Neutrophil (primary cell): ENCODE measurements at regions not wholly inside any gene's neighbourhood (a gene's known extent, or its start where the extent isn't known, plus 50 kb on each side); places are given as distances from the start of the nearest gene placed in this dataset.

Experiments used
- H3K27ac ChIP-seq: fragments of 200-600 bp; sonication (generic); 2 replicates; pipeline ENCODE4 v1.5.1; 2016; ENCODE audit warnings: mild to moderate bottlenecking, moderate library complexity
- H3K27me3 ChIP-seq: fragments of 200-600 bp; sonication (generic); 2 replicates; pipeline ENCODE4 v1.6.0; 2016; ENCODE audit warnings: mild to moderate bottlenecking
- H3K36me3 ChIP-seq: fragments of 200-600 bp; sonication (generic); 2 replicates; pipeline ENCODE4 v1.5.1; 2017
- H3K4me1 ChIP-seq, 2 experiments: fragments of 200-600 bp in 1 of 2; sonication (generic) in 1 of 2; 1 replicate in 1 of 2; 2 replicates in 1 of 2; pipeline versions ENCODE4 v1.5.1 to v1.6.1; 2013 to 2016; ENCODE audit warnings: low read depth in 1 of 2, low read length in 1 of 2, mild to moderate bottlenecking in 1 of 2, moderate library complexity in 1 of 2; ENCODE audit not compliant: control insufficient read depth in 1 of 2, insufficient read depth in 1 of 2
- H3K4me3 ChIP-seq, 2 experiments: fragments of 200-600 bp in 1 of 2; sonication (generic) in 1 of 2; 1 replicate in 1 of 2; 2 replicates in 1 of 2; pipeline ENCODE4 v1.5.1; 2013 to 2016; ENCODE audit warnings: low read depth in 1 of 2, low read length in 1 of 2, mild to moderate bottlenecking in 1 of 2, moderate library complexity in 1 of 2
- H3K9me3 ChIP-seq: fragments of 200-600 bp; sonication (generic); 2 replicates; pipeline ENCODE4 v1.5.1; 2016
- TF ChIP-seq, protein P1 (sequence below): fragments of 200-600 bp; sonication (generic); IDR thresholded peaks from 2 replicates; pipeline ENCODE4 v1.5.1; 2016; ENCODE audit warnings: antibody characterized with exemption

DNA sequence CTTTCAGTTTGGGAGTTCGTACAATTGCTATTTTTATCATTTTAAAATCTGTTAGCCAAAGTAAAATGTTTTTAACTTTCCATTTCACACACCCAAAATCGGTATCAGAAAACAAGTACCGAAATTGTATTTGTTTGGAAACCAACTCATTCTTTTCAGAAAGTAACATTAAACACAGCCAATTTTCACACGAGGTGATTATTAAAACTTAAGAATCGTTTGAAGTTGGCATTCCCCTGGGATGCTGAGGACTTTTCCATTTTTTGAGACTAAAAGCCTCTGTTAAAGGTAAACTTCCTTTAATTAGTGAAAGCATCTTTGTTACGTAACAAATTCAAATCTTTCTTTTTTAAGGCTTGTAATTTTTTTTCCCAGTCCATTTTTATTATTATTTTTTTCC lies 623.0 kb downstream of the VRK1 start:
- TF ChIP-seq, protein P1, sequence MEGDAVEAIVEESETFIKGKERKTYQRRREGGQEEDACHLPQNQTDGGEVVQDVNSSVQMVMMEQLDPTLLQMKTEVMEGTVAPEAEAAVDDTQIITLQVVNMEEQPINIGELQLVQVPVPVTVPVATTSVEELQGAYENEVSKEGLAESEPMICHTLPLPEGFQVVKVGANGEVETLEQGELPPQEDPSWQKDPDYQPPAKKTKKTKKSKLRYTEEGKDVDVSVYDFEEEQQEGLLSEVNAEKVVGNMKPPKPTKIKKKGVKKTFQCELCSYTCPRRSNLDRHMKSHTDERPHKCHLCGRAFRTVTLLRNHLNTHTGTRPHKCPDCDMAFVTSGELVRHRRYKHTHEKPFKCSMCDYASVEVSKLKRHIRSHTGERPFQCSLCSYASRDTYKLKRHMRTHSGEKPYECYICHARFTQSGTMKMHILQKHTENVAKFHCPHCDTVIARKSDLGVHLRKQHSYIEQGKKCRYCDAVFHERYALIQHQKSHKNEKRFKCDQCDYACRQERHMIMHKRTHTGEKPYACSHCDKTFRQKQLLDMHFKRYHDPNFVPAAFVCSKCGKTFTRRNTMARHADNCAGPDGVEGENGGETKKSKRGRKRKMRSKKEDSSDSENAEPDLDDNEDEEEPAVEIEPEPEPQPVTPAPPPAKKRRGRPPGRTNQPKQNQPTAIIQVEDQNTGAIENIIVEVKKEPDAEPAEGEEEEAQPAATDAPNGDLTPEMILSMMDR, result no peak
- peaks cover 18 to 30% of the 10 kb centered on the region in 2 experiments for H3K4me1 ChIP-seq
- no peaks in the 10 kb centered on the region for H3K27me3 ChIP-seq
- no peaks in the 10 kb centered on the region for H3K36me3 ChIP-seq
- no peak overlapping the region for H3K27ac ChIP-seq
- no peak overlapping the region for H3K4me3 ChIP-seq
- no peaks in the 10 kb centered on the region for H3K9me3 ChIP-seq

DNA sequence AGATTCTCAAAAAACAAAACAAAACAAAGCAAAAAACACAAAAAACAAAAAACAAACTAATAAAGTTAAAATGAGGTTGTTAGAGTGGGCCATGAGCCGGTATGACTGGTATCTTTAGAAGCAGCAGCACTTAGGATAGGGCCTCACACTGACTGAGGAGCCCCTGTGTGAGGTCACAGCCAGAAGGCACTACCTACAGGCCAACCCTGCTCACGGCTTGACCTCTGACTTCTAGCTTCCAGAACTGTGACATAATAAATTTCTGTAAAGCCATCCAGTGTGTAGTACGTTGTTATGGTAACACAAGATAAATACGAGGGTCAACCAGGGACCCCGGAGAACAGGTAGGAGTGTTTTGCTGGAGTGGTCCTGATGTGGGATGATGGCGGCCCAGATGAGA lies 629.6 kb downstream of the VRK1 start:
- TF ChIP-seq, protein P1, result no peak
- Histone ChIP-seq H3K9me3 (no peaks in the 10 kb centered on the region), H3K4me1 (no peaks in the 10 kb centered on the region), H3K27me3 (no peaks in the 10 kb centered on the region), H3K4me3 (no peak overlapping the region), H3K36me3 (no peaks in the 10 kb centered on the region), H3K27ac (no peak overlapping the region)

DNA sequence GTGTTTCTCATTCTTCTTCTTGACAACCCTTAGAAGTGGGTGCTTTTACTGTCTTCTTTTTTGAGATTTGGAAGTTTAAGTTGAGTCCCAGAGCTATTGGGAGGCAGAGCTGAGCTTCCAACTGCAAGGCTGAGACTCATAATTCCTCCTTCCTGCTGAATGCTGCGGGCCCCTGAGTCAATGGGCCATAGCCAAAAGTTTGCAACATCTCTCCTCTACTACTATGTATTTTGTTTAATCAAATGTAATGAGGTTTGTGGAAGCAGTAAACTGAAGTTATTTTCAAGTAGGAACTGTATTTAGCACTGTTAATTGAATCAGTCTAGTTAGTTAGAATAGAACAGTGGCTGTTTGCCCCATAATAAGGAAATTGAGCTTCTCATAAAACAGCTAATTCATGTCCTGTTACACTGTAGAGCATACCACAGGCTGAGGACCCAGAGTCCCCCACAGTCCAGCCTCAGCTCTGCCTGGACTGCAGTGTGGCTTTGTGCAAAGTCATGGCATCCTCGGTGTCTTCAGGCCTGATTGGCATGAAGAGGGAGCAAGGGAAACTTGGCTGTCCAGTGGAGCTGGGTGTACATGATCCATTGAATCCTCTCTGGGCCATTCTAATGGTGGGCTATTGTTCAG lies 631.7 kb downstream of the VRK1 start:
- TF ChIP-seq, protein P1, result no peak
- no peak overlapping the region for H3K27ac ChIP-seq
- H3K27me3 ChIP-seq, result no peaks in the 10 kb centered on the region
- H3K36me3 ChIP-seq, result no peaks in the 10 kb centered on the region
- H3K4me1 ChIP-seq, result no peaks in the 10 kb centered on the region
- H3K9me3 ChIP-seq, result no peaks in the 10 kb centered on the region
- H3K4me3 ChIP-seq, result no peak overlapping the region

DNA sequence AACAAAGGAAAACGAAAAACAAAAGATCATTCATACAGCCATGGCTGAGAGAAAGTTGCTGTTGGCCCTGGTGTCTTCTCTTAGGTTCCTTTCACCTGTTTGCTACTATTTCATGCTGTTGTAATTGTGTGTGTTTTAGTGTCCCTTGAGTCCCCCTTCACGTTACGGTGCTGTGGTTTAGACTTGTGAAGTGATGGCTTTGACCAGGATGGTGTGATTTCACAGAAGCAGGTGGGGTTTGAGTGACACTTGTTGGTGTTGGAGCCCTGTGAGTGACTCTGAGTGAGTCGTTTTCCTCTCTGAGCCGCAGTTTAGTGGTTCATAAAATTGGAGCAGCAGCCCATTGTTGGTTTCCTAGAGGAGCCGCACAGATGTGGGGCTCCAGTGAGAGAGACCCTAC lies 635.4 kb downstream of the VRK1 start:
- Histone ChIP-seq H3K36me3 (no peaks in the 10 kb centered on the region), H3K27ac (no peak overlapping the region), H3K4me3 (no peak overlapping the region), H3K4me1 (no peaks in the 10 kb centered on the region), H3K9me3 (no peaks in the 10 kb centered on the region), H3K27me3 (no peaks in the 10 kb centered on the region)
- TF ChIP-seq, protein P1, result no peak

DNA sequence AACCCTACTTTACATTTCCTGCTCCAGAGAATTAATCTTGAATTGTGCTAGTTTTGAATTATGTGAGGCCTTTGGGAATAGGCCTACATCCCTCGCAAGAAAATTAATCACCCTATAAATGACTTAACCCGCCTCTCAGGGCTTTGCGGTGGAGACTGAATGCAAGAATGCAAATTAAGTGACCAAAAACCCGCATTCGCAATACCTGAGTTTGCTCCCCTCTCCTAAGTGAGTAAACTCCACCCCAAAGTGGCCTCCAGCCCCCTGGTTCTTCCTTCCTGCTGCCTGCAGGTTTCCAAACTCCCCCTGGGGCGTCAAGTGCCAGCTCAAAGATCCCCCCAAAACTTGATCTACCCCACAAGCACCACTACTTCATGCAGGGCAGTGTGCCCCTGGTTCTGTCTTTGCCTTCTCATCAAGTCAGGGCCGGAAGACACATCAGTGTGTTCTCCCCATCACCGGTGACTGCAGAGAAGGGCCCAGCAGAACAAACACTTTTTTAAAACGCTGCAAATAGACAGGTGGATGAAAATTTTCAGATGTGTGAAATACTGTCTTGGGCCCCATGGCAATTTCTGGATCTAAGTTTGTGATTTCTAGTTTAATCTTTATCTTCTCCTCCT lies 644.7 kb downstream of the VRK1 start:
- Histone ChIP-seq H3K9me3 (no peaks in the 10 kb centered on the region), H3K27ac (no peak overlapping the region), H3K4me3 (no peak overlapping the region), H3K36me3 (no peaks in the 10 kb centered on the region), H3K4me1 (no peaks in the 10 kb centered on the region), H3K27me3 (no peaks in the 10 kb centered on the region)
- TF ChIP-seq, protein P1, result no peak
